ENCODE measurements at regions not wholly inside any gene's neighbourhood (a gene's known extent, or its start where the extent isn't known, plus 50 kb on each side); places are given as distances from the start of the nearest gene placed in this dataset.

DNA sequence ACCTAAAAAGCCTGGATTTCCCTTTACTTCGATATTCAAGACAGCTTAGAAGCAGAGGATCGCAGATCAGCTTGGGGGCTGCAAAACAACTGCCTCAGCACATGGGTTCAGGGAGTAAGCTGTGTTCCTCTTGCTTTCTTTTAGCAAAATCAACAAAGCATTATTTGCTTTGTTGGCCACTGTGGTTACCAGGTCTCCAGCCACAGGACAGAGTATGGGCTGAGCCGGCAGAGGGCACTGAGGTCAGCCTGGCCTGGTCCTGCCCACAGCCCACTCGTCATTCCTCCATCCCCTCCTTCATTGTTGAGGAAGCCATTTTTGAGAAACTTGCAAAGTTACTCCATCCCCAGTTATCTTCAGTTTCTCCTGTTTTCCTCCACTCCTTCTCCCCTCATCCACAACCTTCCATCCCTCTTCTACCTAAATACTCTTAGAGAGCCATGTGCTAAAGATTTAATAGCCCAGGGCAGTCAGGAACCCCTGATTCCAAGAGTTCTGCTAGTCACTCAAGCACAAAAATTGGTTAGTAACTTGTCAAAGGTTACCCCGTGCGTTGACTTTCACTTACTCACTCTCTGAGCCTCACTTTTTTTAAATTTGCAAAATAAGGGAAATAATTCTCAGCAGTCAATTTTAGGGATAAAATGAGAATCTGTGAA lies 60.0 kb upstream of the HES1 start:
- no peaks in the 10 kb centered on the region for H3K27me3 ChIP-seq (ENCODE audit: insufficient read depth, low read length, poor library complexity, severe bottlenecking)
- Mint-ChIP-seq H3K36me3 (no peaks in the 10 kb centered on the region), H3K9me3 (no peaks in the 10 kb centered on the region), H3K4me1 (peaks cover 0 to 7% (median 5%) of the 10 kb centered on the region in 3 donors), H3K27me3 (peaks cover 31 to 55% of the 10 kb centered on the region in 2 donors), H3K27ac (no peak overlapping the region), H3K4me3 (no peak overlapping the region)
- no peak for DNase-seq
- H3K9me3 ChIP-seq (ENCODE audit: low read length), result no peaks in the 10 kb centered on the region
- H3K27ac ChIP-seq (ENCODE audit: low read depth, low read length), result no peak overlapping the region
- no peak overlapping the region for H3K4me3 ChIP-seq (ENCODE audit: low read length)
- ChIA-PET CTCF (no interaction called here), POLR2A (no interaction called here)
- peaks cover 5% of the 10 kb centered on the region for H3K4me1 ChIP-seq (ENCODE audit: insufficient read depth, low read length)
- H3K36me3 ChIP-seq (ENCODE audit: insufficient read depth, low read length), result no peaks in the 10 kb centered on the region

- POLR2A ChIA-PET, result no interaction called here
- CTCF ChIA-PET, result no interaction called here
Observed at GRCh38 chr3:194076475-194076874, 59.5 kb upstream of the HES1 start.

DNA sequence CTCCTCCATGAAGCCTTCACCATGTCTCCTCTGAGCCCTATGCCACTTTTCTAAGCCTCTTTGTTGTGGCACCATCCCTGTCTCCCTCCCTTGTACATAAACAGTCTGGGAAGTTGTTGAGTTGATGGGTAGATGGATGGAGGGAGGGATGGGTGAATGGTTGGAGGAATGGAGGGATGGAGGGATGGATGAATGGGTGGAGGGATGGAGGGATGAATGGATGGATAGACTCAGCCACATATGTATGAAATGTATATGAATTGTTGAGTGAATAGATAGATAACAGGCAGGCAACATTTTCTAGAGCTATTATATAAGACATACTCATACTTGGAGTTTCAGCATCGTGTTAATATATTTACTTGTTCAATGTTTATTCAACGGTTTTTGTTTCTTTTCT lies 58.3 kb upstream of the HES1 start:
- Mint-ChIP-seq H3K4me1 (no peaks in the 10 kb centered on the region), H3K27ac (no peak overlapping the region), H3K4me3 (no peak overlapping the region), H3K36me3 (no peaks in the 10 kb centered on the region), H3K9me3 (no peaks in the 10 kb centered on the region), H3K27me3 (peaks cover 22 to 48% of the 10 kb centered on the region in 2 donors)
- no peak overlapping the region for H3K4me3 ChIP-seq (ENCODE audit: low read length)
- no peak overlapping the region for H3K27ac ChIP-seq (ENCODE audit: low read depth, low read length)
- ChIA-PET CTCF (interaction anchor here (0.9 kb wide), 1 partner anchor 26 kb away, joined by 3 read pairs; no protein-coding TSS in a partner anchor), POLR2A (no interaction called here)
- no peaks in the 10 kb centered on the region for H3K27me3 ChIP-seq (ENCODE audit: insufficient read depth, low read length, poor library complexity, severe bottlenecking)
- no peak for DNase-seq
- H3K4me1 ChIP-seq (ENCODE audit: insufficient read depth, low read length), result no peaks in the 10 kb centered on the region
- no peaks in the 10 kb centered on the region for H3K9me3 ChIP-seq (ENCODE audit: low read length)
- H3K36me3 ChIP-seq (ENCODE audit: insufficient read depth, low read length), result no peaks in the 10 kb centered on the region

More at GRCh38 chr3:194076475-194076874, 59.5 kb upstream of the HES1 start:
- no peaks in the 10 kb centered on the region for H3K27me3 ChIP-seq (ENCODE audit: insufficient read depth, low read length, poor library complexity, severe bottlenecking)
- no peaks in the 10 kb centered on the region for H3K36me3 Mint-ChIP-seq
- no peaks in the 10 kb centered on the region for H3K9me3 ChIP-seq (ENCODE audit: low read length)
- H3K27ac Mint-ChIP-seq, result no peak overlapping the region
- no peak overlapping the region for H3K27ac ChIP-seq (ENCODE audit: low read depth, low read length)
- DNase-seq, result no peak
- peaks cover 3% of the 10 kb centered on the region for H3K4me1 ChIP-seq (ENCODE audit: insufficient read depth, low read length)
- H3K36me3 ChIP-seq (ENCODE audit: insufficient read depth, low read length), result no peaks in the 10 kb centered on the region
- H3K27me3 Mint-ChIP-seq, result peaks cover 31 to 53% of the 10 kb centered on the region in 2 donors
- H3K4me3 Mint-ChIP-seq, result no peak overlapping the region
- H3K9me3 Mint-ChIP-seq, result no peaks in the 10 kb centered on the region
- peaks cover 0 to 5% (median 3%) of the 10 kb centered on the region in 3 donors for H3K4me1 Mint-ChIP-seq
- H3K4me3 ChIP-seq (ENCODE audit: low read length), result no peak overlapping the region

GRCh38 chr3:194078045-194078821 lies 57.7 kb upstream of the HES1 start:
- DNase-seq, result no peak
- ChIA-PET POLR2A (no interaction called here), CTCF (interaction anchor here (0.9 kb wide), 1 partner anchor 25 kb away, joined by 3 read pairs; no protein-coding TSS in a partner anchor)
- no peaks in the 10 kb centered on the region for H3K9me3 ChIP-seq (ENCODE audit: low read length)
- H3K4me1 ChIP-seq (ENCODE audit: insufficient read depth, low read length), result no peaks in the 10 kb centered on the region
- no peak overlapping the region for H3K27ac Mint-ChIP-seq
- no peak overlapping the region for H3K27ac ChIP-seq (ENCODE audit: low read depth, low read length)
- H3K36me3 Mint-ChIP-seq, result no peaks in the 10 kb centered on the region
- no peaks in the 10 kb centered on the region for H3K27me3 ChIP-seq (ENCODE audit: insufficient read depth, low read length, poor library complexity, severe bottlenecking)
- H3K4me3 ChIP-seq (ENCODE audit: low read length), result no peak overlapping the region
- H3K27me3 Mint-ChIP-seq, result peaks cover 18 to 41% of the 10 kb centered on the region in 2 donors
- H3K4me3 Mint-ChIP-seq, result no peak overlapping the region
- H3K4me1 Mint-ChIP-seq, result no peaks in the 10 kb centered on the region
- H3K36me3 ChIP-seq (ENCODE audit: insufficient read depth, low read length), result no peaks in the 10 kb centered on the region
- no peaks in the 10 kb centered on the region for H3K9me3 Mint-ChIP-seq

- Histone ChIP-seq H3K27me3 (ENCODE audit: insufficient read depth, low read length, poor library complexity, severe bottlenecking) (no peaks in the 10 kb centered on the region), H3K4me1 (ENCODE audit: insufficient read depth, low read length) (no peaks in the 10 kb centered on the region), H3K36me3 (ENCODE audit: insufficient read depth, low read length) (no peaks in the 10 kb centered on the region), H3K27ac (ENCODE audit: low read depth, low read length) (no peak overlapping the region), H3K9me3 (ENCODE audit: low read length) (no peaks in the 10 kb centered on the region), H3K4me3 (ENCODE audit: low read length) (no peak overlapping the region)
- CTCF ChIA-PET, result no interaction called here
- Mint-ChIP-seq H3K27me3 (peaks cover 13 to 38% of the 10 kb centered on the region in 2 donors), H3K36me3 (no peaks in the 10 kb centered on the region), H3K9me3 (no peaks in the 10 kb centered on the region), H3K27ac (no peak overlapping the region), H3K4me3 (no peak overlapping the region), H3K4me1 (peaks cover 0 to 4% (median 3%) of the 10 kb centered on the region in 3 donors)
- DNase-seq, result no peak
- POLR2A ChIA-PET, result no interaction called here
Observed at GRCh38 chr3:194079702-194080172, 56.2 kb upstream of the HES1 start.

DNA sequence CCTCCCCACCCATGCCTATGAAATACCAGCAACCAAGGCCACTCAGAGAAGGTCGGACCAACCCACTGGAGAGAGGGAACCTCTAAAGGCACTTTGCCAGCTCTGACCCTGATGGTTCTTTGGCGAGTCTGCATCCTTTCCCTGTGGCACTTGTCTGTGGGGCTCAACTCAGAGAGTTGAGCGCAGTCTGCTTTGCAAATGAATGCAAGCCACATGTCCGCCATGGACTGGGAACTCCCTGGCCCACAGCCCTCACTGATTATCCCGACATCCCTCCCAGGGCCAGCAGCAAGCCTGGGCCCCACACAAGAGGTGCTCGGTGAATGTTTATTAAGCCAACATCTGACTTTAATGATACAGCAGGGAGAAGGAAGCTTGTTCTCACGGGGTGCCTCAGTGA lies 55.5 kb upstream of the HES1 start:
- Histone ChIP-seq H3K4me1 (ENCODE audit: insufficient read depth, low read length) (no peaks in the 10 kb centered on the region), H3K27ac (ENCODE audit: low read depth, low read length) (no peak overlapping the region), H3K9me3 (ENCODE audit: low read length) (no peaks in the 10 kb centered on the region), H3K36me3 (ENCODE audit: insufficient read depth, low read length) (no peaks in the 10 kb centered on the region), H3K4me3 (ENCODE audit: low read length) (no peak overlapping the region), H3K27me3 (ENCODE audit: insufficient read depth, low read length, poor library complexity, severe bottlenecking) (no peaks in the 10 kb centered on the region)
- Mint-ChIP-seq H3K4me1 (peaks cover 0 to 4% (median 3%) of the 10 kb centered on the region in 3 donors), H3K4me3 (no peak overlapping the region), H3K27ac (no peak overlapping the region), H3K9me3 (no peaks in the 10 kb centered on the region), H3K27me3 (peaks cover 14 to 37% of the 10 kb centered on the region in 2 donors), H3K36me3 (no peaks in the 10 kb centered on the region)
- POLR2A ChIA-PET, result no interaction called here
- DNase-seq, result no peak
- CTCF ChIA-PET, result no interaction called here

- Mint-ChIP-seq H3K9me3 (no peaks in the 10 kb centered on the region), H3K27me3 (peaks cover 9 to 33% of the 10 kb centered on the region in 2 donors), H3K27ac (no peak overlapping the region), H3K4me1 (peaks cover 0 to 4% (median 3%) of the 10 kb centered on the region in 3 donors), H3K36me3 (no peaks in the 10 kb centered on the region), H3K4me3 (no peak overlapping the region)
- POLR2A ChIA-PET, result no interaction called here
- Histone ChIP-seq H3K4me3 (ENCODE audit: low read length) (no peak overlapping the region), H3K27me3 (ENCODE audit: insufficient read depth, low read length, poor library complexity, severe bottlenecking) (no peaks in the 10 kb centered on the region), H3K36me3 (ENCODE audit: insufficient read depth, low read length) (no peaks in the 10 kb centered on the region), H3K27ac (ENCODE audit: low read depth, low read length) (no peak overlapping the region), H3K9me3 (ENCODE audit: low read length) (no peaks in the 10 kb centered on the region), H3K4me1 (ENCODE audit: insufficient read depth, low read length) (no peaks in the 10 kb centered on the region)
- CTCF ChIA-PET, result interaction anchor here (1.4 kb wide), 1 partner anchor 13 kb away, joined by 3 read pairs; no protein-coding TSS in a partner anchor
- DNase-seq, result no peak
Observed at GRCh38 chr3:194080913-194081800, 54.8 kb upstream of the HES1 start.

Data from CD8-positive, alpha-beta memory T cell (primary cell).